HG02884 (cell line): ENCODE measurements at regions not wholly inside any gene's neighbourhood (a gene's known extent, or its start where the extent isn't known, plus 50 kb on each side); places are given as distances from the start of the nearest gene placed in this dataset.

Source experiments
- ATAC-seq: cut with Tn5 transposase; IDR thresholded peaks from one replicate; pipeline ENCODE4 v1.9.1; 2021; ENCODE audit warnings: mild to moderate bottlenecking, moderate library complexity; ENCODE audit not compliant: unreplicated experiment

DNA sequence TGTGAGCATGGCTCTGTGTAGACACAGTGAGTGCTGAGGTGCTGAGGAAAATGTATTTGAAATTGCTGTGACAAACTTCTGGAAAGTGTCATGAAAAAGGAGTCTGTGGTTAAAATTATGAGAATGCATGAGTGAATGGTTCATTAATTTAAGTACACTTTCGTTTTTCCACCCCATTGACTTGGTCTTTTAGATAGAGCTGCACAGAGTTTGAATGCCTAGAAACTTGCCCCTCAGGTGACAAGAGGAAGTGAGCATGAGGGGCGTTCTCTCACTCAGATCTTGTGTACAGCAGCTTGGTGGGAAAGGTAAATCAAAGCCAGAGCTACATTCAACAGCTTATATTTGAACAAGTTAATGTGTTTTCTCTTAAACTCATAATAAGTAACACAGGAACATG is 296.8 kb downstream of the WDR72 start:
- no peak for ATAC-seq

DNA sequence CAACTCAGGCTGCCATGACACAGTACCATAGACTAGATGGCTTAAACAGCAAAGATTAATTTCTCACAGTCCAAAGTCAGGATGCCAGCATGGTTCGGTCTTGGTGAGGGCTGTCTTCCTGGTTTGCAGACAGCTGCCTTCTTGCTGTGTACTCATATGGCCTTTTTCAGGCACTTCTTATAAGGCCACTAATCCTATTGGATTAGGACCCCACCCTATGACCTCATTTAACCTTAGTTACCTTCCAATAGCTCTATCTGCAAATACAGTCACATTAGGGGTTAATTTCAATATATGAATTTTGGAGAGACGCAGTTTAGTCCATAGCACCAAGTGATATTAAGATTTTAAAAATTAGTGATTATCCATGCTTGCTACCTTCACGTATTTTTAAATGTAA is 297.8 kb downstream of the WDR72 start:
- no peak for ATAC-seq

DNA sequence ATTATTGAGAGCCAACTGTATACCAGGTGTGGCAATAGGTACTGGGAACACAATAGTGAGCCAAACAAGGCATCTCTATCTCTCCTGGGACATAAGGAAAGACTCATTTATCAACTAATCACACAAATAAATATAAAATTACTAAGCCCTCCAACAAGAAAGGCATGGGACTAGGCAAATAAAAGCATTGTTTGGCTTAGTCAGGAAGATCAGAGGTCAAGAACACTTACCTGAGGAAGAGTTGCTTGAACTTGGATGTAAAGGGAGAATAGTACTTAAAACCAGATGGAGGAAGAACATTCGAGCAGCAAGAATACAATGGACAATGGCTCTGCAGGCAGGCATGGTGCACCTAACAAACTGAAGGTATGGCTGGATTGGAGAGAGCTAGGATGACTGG is 300.7 kb downstream of the WDR72 start:
- no peak for ATAC-seq

DNA sequence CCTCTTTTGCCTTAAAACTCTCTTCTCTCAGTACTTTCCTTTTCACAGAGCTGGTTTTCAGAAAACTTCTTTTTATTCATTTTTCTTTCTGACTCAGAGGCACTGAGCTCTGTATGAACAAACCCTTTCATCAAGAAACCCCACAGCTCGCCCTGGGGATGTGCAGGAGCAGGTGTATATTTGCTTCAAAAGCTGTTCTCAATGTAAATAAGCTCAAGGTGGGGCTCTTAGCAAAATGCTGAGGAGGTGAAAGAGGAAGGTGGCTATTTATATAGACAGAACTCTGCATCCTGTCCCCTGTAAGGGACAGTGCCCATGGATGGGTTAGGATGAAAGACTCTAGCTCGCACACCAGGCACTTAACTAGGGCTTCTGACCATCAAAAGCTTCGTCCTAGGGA is 302.0 kb downstream of the WDR72 start:
- no peak for ATAC-seq

DNA sequence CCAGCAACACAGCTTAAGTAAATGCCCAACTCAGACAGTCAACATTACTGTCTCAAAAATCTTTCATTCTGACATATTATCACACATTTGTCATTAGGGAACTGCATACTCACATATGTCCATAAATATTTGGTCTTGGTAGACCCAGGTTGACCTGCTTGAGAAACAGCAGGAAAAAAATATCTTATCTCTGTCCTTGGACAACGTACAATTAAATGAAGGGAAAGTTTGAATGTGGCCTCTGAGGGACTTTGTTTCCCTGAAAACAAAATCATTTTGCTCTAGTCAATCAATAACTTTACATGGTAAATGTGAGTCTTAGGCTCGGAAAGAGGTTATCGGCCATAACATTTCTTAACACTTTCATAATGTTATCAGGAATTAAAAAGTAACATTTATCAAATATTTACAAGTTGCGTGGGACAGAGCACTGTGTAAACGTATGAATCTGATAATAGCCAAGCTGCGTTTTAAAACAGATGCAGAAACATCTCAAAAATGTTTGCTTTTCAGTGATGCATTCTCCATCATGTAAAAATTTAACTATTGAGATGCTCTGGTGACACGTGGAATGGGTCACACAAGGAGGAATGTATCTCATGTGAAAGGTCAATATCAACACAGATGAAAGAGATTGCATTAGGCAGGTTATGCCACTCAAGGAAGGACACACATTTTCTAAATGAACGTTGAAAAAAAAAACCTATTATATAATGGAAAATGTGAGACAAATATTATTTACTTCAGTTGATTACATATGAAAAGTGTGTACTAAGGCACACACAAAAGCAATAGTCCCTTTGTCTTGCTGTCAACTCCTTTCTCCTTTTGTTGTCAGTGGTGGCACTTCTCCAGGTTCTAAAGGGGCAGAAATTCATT is 304.4 kb downstream of the WDR72 start:
- no peak for ATAC-seq

DNA sequence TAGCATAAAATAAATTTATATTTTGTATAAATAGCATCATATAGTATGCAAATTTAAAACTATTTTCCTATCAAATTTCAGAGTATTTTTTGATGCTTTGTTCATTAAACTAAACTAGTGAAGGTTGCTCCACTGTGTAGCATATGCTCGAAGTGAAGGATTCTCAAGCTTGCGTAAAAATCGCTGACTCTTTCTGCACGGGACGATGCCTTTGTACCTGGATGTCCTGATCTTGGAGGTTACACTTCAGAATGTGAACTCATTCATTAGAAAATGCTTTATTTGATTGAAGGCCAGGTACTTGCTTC is 305.0 kb downstream of the WDR72 start:
- ATAC-seq, result no peak

DNA sequence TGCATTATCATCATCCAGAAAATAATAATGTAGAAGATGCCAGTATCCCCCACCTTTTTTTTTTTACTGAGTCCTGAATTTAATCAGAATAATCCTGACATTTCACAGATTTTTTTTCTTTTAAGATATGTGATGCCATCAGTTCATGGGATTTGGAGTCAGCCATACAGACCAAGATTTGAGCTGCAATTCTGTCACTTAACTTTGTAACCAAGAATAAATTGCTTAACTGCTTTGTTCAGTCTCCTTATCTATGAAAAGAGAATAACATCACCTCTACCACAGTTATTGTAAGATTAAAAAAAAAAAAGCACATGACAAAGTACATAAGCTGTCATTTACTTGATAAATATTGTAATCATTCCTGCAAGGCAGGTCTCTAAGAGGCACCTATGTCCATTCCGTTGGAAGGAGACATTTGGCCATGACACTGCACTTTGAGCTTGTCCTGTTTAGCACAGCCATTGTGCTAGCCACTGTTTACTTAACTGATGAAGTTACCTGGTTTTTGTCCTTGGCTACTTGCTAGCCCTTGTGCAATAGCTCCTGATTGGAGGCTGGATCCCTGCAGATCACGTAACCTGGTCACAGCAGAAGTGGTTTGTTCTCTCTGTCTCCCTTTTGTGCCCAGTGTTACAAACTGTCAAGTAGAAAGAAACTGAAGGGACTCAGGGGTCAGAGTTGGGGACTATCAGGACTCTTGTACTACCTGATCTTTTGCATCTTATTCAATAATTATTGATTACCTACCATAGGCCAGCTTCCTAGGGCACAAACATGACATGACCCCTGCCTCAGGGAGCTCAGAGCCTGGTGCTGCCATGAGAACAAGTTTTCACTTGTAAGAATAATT is 306.0 kb downstream of the WDR72 start:
- ATAC-seq, result no peak

DNA sequence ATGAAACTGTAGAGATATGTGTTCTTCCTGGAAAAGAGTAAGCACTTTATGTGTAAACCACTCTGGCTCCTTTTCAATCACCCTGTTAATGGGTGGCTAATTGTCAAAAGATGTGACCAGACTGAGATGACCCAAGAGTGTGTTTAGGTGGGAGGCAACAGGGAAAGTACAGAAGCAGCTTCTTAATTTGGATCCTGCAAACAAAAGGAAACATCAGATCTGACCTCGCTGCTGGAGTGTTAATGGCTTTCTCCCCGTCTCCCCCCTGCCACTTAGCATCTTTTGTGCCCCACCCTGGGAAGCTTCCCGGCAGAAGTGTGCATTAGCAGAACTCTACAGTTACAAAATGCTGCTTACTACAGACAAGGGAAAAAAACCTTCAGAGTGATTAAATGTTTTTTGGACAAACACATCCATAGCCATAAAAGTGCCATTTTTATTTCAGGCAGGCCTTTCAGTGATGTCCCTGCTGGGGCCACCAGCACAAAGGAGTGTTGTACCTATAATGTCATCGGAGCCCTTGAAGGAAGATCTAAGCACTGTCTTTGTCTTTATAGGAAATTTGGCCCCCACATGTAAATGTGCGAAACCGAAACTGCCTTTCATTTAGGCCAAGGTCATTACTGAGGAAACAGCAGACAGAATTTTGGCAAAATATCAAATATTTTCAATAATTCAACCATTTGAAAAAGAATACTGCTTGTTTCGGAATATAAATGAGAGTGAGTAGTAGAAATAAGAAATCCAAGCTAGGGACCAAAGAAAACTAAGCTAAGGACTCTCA is 311.0 kb downstream of the WDR72 start:
- ATAC-seq, result no peak

DNA sequence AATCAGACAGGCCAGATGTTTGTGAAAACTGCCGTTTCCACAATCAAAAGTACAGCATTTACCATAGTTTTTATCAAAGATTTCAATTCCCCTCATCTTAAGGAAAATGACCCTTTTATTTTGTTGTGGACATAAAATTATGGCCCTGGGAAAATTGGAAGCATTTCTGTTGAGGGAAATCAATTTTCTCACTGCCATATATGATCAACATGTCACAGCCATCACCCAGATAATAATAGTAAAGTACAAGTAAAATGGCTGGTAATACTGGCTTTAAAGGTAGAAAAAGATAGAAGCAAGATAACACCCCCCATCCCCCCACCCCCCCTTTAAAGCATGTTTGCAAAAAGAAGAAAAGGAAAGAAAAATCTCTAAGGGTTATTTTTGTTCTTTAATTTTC is 311.7 kb downstream of the WDR72 start:
- ATAC-seq, result no peak

- ATAC-seq, result no peak
These were observed 312.3 kb downstream of the WDR72 start for GRCh38 chr15:53447053-53447574.

DNA sequence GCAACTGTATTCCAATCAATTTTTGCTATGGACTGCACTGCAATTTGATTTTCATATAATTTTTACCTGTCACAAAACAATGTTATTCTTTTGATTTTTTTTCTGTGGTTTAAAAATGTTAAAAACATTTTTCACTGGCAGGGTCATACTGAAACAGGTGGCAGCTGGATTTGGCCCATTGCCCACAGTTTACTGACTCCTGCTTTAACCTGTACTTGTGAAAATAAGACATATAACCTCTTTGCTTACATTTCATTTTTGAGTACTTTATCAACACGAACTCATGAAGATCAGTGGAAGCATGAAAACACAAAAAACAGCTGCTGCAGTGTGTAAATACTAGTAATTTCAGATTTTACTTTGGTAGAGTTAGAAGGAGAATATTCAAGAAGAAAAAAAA is 313.1 kb downstream of the WDR72 start:
- no peak for ATAC-seq

DNA sequence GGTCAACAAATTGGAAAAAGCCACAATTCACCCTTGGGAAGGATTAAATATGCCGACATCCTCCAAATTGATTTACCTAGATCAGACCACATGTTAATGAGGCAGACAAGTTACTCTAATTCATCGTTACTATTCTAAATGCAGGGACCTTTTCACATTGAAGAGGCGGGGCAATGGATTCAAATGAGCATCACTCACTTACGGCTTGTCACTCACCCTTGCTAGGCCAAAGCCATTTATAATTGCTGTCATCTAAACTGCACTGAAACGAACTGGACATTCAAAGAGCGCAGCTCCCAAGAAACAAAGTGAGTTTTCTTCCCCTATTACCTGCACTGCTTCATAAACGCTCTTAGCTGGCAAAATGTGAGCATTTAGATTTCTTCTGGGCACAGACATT is 313.9 kb downstream of the WDR72 start:
- ATAC-seq, result no peak

DNA sequence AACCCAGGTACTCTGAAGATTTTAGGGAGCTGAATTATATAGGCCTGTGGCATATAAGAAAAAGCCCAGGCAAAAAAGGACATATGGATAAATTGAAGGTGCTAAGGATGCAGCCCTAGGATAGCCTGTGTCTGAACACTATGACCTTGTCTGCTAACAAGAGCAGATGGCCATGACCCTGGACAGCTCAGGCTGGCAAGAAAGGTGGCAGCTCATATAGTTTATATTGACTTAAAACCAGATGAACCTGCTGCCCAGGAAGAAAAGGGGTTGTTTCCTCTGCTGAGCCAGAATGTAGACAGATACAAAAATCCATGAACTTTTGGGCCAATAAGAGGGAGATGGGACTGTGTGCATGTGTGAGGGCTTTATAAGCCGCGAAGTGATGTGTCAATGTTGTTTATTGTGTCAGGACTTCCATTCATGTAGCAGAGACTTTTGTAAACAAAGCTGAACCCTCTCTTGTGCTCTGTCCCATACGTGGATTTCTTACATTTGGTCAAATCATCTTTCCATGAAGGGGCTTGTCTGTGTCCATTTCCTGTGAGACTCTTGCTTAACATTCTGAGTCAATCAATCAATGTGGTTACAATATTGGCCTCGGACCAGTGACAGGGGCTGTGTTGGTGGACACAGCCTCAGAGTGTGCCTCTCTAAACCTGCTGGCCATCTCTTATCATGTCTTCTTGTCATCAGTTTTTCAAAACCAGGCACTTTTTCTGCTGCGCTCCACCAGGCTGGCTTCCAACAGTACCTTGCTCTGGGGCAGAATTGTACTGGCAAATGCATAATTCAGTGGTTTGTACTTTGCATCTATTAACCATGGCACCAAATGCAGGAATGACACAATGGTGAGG is 321.2 kb downstream of the WDR72 start:
- ATAC-seq, result no peak

DNA sequence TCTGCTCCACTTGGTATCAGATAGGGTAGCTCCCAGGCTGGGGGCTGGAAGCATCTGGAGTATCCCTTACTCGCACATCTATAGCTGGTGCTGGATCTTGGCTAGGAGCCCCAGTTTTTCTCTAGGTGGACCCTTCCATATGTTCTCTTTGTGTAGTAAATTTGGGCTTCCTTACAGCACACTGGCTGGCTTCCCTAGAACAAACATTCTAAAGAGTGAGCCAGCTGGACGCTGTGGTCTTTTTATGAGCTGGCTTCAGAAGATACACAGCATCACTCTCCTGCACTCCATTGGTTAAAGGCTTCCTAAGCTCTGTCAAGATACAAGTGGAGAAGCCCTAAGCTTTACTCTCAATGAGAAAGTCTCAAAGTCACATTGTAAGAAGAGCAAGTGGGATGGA is 322.1 kb downstream of the WDR72 start:
- no peak for ATAC-seq

DNA sequence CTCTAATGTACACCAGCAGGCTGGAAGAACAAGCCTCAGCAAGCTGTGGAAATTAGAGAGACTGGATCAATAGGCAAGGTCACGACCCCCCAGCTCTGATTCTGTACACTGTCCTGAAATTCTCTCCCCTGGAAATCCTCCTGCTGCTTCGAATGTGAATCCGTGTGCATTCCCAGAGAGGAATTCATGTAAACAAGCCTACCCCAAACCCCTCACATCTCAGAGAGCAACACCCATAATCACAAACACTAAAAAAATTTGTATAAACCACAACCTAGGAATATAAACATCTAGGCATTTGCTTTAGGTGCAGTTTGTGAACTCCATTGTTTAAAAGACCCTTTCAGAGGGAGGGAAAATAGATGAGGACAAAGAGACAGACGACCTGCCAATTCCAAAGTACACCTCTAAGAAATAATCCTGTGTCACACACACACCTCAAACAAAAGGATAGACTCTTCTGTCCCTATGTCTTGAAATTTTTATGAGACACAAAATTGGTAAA is 325.2 kb downstream of the WDR72 start:
- ATAC-seq, result no peak

DNA sequence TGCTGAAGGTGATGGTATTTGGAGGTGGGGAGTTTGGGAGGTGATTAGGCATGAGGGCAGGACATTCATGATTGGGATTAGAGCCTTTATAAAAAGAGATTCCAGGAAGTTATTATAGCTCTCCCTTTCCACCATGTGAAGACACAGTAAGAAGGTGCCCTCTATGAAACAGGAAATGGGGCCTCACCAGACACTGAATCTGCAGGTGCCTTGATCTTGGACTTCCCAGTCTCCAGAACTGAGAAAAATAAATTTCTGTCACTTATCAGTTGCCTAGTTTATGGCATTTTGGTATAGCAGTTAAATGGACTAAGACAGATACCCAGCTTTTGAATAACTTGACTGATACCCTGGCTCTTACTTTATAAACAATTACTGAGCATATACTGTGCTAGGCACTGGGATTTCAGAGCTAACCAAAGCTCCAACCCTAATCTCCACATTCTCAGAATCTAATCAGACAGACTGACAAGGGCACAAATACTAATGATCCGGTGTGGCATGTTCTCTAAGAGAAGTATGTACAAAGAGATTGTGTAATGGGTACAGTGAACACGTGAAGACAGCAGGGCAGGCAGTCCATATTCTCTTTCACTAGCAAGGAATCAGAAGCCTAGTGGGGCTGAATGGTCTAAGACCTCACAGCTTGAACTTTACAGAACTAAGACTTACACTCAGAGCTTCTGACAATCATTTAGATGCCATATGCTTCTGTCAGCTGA is 343.1 kb downstream of the WDR72 start:
- ATAC-seq, result no peak

DNA sequence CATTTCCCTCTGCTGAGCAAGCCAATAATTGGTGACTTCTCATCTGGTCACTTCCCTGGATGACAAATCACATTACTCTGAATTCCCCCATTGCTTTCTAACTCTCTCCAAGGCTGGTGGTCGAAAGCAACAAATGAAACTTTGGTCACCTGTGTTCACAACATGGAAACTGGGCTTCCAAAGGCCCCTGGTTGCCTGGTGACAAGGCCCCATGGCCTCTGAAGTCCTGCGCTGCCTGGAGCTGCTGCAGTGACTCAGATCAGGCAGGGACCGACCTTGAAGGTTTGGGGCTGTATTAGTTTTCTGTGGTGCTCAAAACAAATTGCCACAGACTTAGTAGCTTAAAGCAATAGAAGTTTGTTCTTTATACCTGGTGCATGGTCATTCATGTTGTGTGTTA is 345.3 kb downstream of the WDR72 start:
- no peak for ATAC-seq

- no peak for ATAC-seq
These were observed 346.9 kb downstream of the WDR72 start for GRCh38 chr15:53412542-53412941.

- ATAC-seq, result no peak
These were observed 354.5 kb downstream of the WDR72 start for GRCh38 chr15:53404930-53405493.
